HFFc6 (cell line): ENCODE measurements at regions not wholly inside any gene's neighbourhood (a gene's known extent, or its start where the extent isn't known, plus 50 kb on each side); places are given as distances from the start of the nearest gene placed in this dataset.

Experiments
- DNase-seq: peaks from one replicate; pipeline ENCODE4 v3.0.0-alpha.2; 2018
- H3K27ac Mint-ChIP-seq: 2 replicates; pipeline ENCODE4 v1.8.0; 2020; ENCODE audit warnings: mild to moderate bottlenecking, mixed read lengths
- H3K27me3 Mint-ChIP-seq: 2 replicates; pipeline ENCODE4 v1.8.0; 2021; ENCODE audit warnings: mild to moderate bottlenecking, moderate library complexity, mixed read lengths; ENCODE audit not compliant: insufficient read depth
- H3K36me3 Mint-ChIP-seq: 2 replicates; pipeline ENCODE4 v1.8.0; 2021; ENCODE audit warnings: low read depth, mixed read lengths
- H3K4me1 Mint-ChIP-seq: 2 replicates; pipeline ENCODE4 v1.8.0; 2020; ENCODE audit warnings: low read depth, mixed read lengths
- H3K4me3 Mint-ChIP-seq: 2 replicates; pipeline ENCODE4 v1.8.0; 2020; ENCODE audit warnings: mild to moderate bottlenecking, moderate library complexity, mixed read lengths
- H3K9me3 Mint-ChIP-seq: 2 replicates; pipeline ENCODE4 v1.8.0; 2020; ENCODE audit warnings: mild to moderate bottlenecking, mixed read lengths
- TF ChIP-seq, protein P1 (sequence below): fragments of 200-600 bp; sonication (generic); IDR thresholded peaks from 2 replicates; pipeline ENCODE4 v1.5.0; 2021; ENCODE audit warnings: antibody characterized with exemption, mild to moderate bottlenecking

DNA sequence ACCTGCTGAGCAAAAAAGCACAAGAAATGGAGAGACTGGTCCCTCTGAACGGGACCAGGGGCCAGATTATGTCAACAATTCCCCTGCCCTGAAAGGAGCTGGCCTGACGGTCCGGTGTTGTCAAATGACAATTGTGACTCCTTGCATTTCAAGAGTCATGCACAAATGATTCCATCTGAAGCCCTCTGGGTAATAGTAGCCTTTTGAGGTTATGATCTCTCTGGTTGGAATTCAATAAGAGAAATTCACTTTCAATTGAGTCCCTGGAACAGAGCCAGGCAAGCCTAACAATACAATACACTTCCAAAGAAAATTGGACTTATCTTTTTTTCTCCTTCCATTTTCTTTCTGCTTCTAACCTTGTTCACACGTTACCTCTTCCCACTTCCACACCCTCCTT is 116.9 kb downstream of the C1D start:
- DNase-seq: no peak
- Mint-ChIP-seq H3K4me3 (no peak overlapping the region), H3K36me3 (peaks cover 13% of the 10 kb centered on the region), H3K9me3 (peaks cover 16% of the 10 kb centered on the region), H3K27ac (no peak overlapping the region), H3K4me1 (peaks cover 23% of the 10 kb centered on the region), H3K27me3 (no peaks in the 10 kb centered on the region)
- TF ChIP-seq, protein P1, sequence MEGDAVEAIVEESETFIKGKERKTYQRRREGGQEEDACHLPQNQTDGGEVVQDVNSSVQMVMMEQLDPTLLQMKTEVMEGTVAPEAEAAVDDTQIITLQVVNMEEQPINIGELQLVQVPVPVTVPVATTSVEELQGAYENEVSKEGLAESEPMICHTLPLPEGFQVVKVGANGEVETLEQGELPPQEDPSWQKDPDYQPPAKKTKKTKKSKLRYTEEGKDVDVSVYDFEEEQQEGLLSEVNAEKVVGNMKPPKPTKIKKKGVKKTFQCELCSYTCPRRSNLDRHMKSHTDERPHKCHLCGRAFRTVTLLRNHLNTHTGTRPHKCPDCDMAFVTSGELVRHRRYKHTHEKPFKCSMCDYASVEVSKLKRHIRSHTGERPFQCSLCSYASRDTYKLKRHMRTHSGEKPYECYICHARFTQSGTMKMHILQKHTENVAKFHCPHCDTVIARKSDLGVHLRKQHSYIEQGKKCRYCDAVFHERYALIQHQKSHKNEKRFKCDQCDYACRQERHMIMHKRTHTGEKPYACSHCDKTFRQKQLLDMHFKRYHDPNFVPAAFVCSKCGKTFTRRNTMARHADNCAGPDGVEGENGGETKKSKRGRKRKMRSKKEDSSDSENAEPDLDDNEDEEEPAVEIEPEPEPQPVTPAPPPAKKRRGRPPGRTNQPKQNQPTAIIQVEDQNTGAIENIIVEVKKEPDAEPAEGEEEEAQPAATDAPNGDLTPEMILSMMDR: no peak

DNA sequence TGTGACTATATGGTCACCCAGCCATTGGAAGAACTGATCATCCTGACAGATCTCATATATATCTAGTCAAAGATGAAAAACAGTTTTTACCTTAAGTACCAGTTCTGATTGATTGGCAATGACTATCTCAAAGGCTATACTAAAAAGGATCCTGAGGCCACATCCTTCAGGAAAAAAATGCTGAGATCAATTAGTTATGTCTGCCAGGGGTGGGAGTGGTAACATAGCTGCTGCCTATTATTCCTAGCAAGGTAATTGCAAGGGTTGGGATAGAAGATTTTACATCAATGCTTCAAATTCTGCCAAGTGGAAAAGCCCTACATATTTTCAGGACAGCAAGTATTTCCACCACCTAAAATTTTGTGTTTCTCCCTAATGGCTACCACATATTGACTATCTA is 114.7 kb downstream of the C1D start:
- no peak for DNase-seq
- no peaks in the 10 kb centered on the region for H3K27me3 Mint-ChIP-seq
- TF ChIP-seq, protein P1: no peak
- no peak overlapping the region for H3K27ac Mint-ChIP-seq
- peaks cover 7% of the 10 kb centered on the region for H3K9me3 Mint-ChIP-seq
- H3K4me3 Mint-ChIP-seq: no peak overlapping the region
- H3K4me1 Mint-ChIP-seq: peaks cover 26% of the 10 kb centered on the region
- peaks cover 4% of the 10 kb centered on the region for H3K36me3 Mint-ChIP-seq

DNA sequence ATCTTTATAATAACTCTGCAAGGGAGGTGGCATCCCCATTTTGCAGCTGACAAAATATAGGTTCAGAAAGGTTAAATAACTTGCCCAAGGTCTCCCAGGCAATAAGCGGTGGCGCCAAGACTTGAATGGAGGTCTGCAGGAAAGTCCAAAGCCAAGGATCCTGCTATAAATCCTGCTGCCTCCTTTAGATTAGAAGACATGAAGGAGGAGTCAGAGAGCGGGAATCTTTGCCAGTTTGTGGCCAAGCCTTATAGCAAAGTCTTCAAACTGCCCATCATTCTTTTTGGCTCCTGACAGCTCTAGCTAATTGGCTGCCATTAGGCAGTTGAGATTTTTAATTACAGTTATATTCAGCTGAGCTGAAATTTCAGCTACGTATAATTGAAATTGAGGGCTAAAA is 114.3 kb downstream of the C1D start:
- TF ChIP-seq, protein P1: no peak
- Mint-ChIP-seq H3K9me3 (peaks cover 3% of the 10 kb centered on the region), H3K27ac (no peak overlapping the region), H3K4me3 (no peak overlapping the region), H3K36me3 (no peaks in the 10 kb centered on the region; the same call in 1 of the 2 replicates), H3K27me3 (no peaks in the 10 kb centered on the region), H3K4me1 (peaks cover 26% of the 10 kb centered on the region)
- DNase-seq: no peak

DNA sequence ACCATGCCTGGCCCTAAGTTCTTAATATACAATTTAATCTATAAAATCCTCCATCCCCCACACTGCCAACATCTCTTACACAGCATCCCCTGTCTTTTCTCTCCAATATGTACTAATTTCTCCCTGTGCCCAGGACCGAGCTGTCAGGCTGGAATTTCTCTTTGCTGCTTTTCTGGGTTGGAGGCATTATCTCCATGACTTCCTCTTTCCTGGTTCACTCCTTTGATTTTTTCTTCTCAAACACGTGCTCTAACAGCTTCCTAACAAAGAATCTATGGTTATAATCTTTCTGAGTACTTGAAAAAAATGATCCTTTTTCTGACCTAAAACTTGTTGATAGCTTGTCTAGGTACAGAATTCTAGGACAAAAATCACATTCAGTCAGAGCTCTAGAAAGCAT is 112.8 kb downstream of the C1D start:
- no peak for DNase-seq
- Mint-ChIP-seq H3K4me3 (peak overlapping the region; percentile 81; the same call in 1 of the 2 replicates), H3K4me1 (peaks cover 30% of the 10 kb centered on the region), H3K27me3 (no peaks in the 10 kb centered on the region), H3K36me3 (no peaks in the 10 kb centered on the region; the same call in 1 of the 2 replicates), H3K27ac (no peak overlapping the region; the same call in 1 of the 2 replicates), H3K9me3 (no peaks in the 10 kb centered on the region)
- TF ChIP-seq, protein P1: no peak

DNA sequence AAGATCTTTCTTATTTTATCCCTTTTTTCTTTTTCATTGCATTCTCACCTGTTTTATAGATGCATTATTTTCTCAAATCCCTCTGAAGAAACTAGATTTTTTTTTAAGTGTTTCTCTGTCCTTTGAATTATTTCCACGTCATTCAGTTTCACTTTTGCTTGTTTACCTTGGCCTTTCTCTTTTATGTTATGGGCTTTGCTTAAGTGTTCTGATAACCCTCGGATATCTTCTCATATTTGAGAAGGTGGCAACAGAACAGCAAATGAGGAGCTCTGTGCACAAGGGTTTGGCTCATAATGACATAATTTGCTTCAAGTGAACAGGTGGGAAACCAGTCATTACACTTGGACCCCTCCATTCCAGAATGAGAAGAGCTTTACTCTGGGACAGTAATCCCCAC is 111.9 kb downstream of the C1D start:
- H3K4me3 Mint-ChIP-seq: peak overlapping the region; percentile 81; the same call in 1 of the 2 replicates

More for the DNA sequence above, 111.9 kb downstream of the C1D start:
- no peak for DNase-seq
- Mint-ChIP-seq H3K27me3 (no peaks in the 10 kb centered on the region), H3K4me1 (peaks cover 37% of the 10 kb centered on the region), H3K36me3 (no peaks in the 10 kb centered on the region; the same call in 1 of the 2 replicates), H3K9me3 (no peaks in the 10 kb centered on the region), H3K27ac (peak overlapping the region; percentile 60)
- TF ChIP-seq, protein P1: no peak
